Heart left ventricle (tissue), 16 donors: ENCODE measurements at regions not wholly inside any gene's neighbourhood (a gene's known extent, or its start where the extent isn't known, plus 50 kb on each side); places are given as distances from the start of the nearest gene placed in this dataset.

Source experiments
- ATAC-seq, 4 donors: fragments of 200-7000 bp; cut with Tn5 transposase; one replicate each; pipeline ENCODE4 v1.9.1; 2020 to 2022; ENCODE audit warnings: moderate library complexity in 4 of 4, mild to moderate bottlenecking in 3 of 4, moderate number of reproducible peaks in 1 of 4
- DNase-seq, 5 donors: peaks; one replicate each; pipeline ENCODE4 v3.0.0-alpha.2; 2020
- H3K27ac ChIP-seq, 12 donors: fragments of 200-600 bp; sonication (generic) in 4 of 12; one replicate each; pipeline versions ENCODE4 v1.5.0 to v1.8.0; 2016 to 2022; ENCODE audit warnings: mild to moderate bottlenecking in 2 of 12
- H3K27me3 ChIP-seq, 9 donors: fragments of 200-600 bp; sonication (generic) in 2 of 9; one replicate each; pipeline versions ENCODE4 v1.5.1 to v1.8.0; 2016 to 2022; ENCODE audit warnings: mild to moderate bottlenecking in 3 of 9
- H3K36me3 ChIP-seq, 9 donors: fragments of 200-600 bp; sonication (generic) in 2 of 9; one replicate each; pipeline versions ENCODE4 v1.5.0 to v1.8.0; 2018 to 2022; ENCODE audit warnings: mild to moderate bottlenecking in 2 of 9
- H3K4me1 ChIP-seq, 12 donors: fragments of 200-600 bp; sonication (generic) in 4 of 12; one replicate each; pipeline versions ENCODE4 v1.5.0 to v1.8.0; 2016 to 2022; ENCODE audit warnings: mild to moderate bottlenecking in 3 of 12
- H3K4me3 ChIP-seq, 12 donors: fragments of 200-600 bp; sonication (generic) in 4 of 12; one replicate each; pipeline versions ENCODE4 v1.5.0 to v1.8.0; 2017 to 2022; ENCODE audit warnings: mild to moderate bottlenecking in 9 of 12, moderate library complexity in 4 of 12
- H3K9me3 ChIP-seq, 12 donors: fragments of 200-600 bp; sonication (generic) in 4 of 12; one replicate each; pipeline versions ENCODE4 v1.5.0 to v1.8.0; 2016 to 2022; ENCODE audit warnings: mild to moderate bottlenecking in 1 of 12
- CTCF ChIP-seq, 12 donors: fragments of 200-600 bp; sonication (generic) in 4 of 12; IDR thresholded peaks; one replicate each; pipeline versions ENCODE4 v1.5.0 to v1.8.0; 2018 to 2022; ENCODE audit warnings: antibody characterized with exemption in 12 of 12, mild to moderate bottlenecking in 5 of 12
- POLR2A ChIP-seq, 2 donors: fragments of 450-650 bp; IDR thresholded peaks; one replicate each; pipeline ENCODE4 v1.6.1; 2017; ENCODE audit warnings: antibody characterized with exemption in 2 of 2, mild to moderate bottlenecking in 2 of 2, moderate library complexity in 2 of 2
- WGBS, 4 donors: extraction: QIAGEN DNeasy Blood & Tissue Kit in 2 of 4; methylation state at CpG; one replicate each; pipeline versions ENCODE4 v1.1.5 to v1.1.7; 2013 to 2018; 5-methylcytosine and 5-hydroxymethylcytosine counted together
- intact Hi-C, 10 donors: fragments of 100-400 bp; cut with DNase I; formaldehyde crosslinking; loops; one replicate each; pipeline versions ENCODE4 v1.11.1 to v1.14.2; 2022
- donor health status: ischemic (EF 13 %, LVEDD 7.1; RV severe dilation, severe dysfunction).
- donor health status: healthy with polysubstance abuse.
- donor health status: DM: no; HTN: yes; CAD: no.
- donor health status: DM: no; HTN: no; CAD: no.
- donor health status: ischemic (EF 25% LVEDD 6.9; RV normal size, moderate dysfunction).
- donor health status: ischemic (EF 25% LVEDD 5.7; RV mildly dilated, moderate dysfunction).
- donor health status: healthy.
- donor health status: DM: yes; HTN: yes; CAD: no.
- donor health status: ischemic (EF 35%, LVEDD 5.7; RV mildly dilated, moderate dysfunction).
- donor health status: nonischemic (EF 11% LVEDD 7.7; RV severe dilation, severe dysfunction).
- donor health status: DM: yes; HTN: yes; CAD: no.
- donor health status: PGD.
- donor health status: ischemic (EF 29% LVEDD 5.4; RV normal size, mild dysfunction).
- donor health status: nonischemic (EF 23%, LVEDD 6.1; RV moderate dilation, normal function).

GRCh38 chr13:44124352-44124751, 244.6 kb downstream of the LACC1 start:
- ATAC-seq (no peak), DNase-seq (no peak)
- Histone ChIP-seq H3K36me3 (no peaks in the 10 kb centered on the region), H3K27me3 (no peaks in the 10 kb centered on the region), H3K9me3 (peaks cover 0 to 13% (median 6%) of the 10 kb centered on the region in 12 donors), H3K27ac (no peak overlapping the region), H3K4me3 (no peak overlapping the region), H3K4me1 (peaks cover 0 to 14% (median 0%) of the 10 kb centered on the region in 12 donors)
- intact Hi-C loops: no loop called here
- WGBS, 4 donors: 75 to 84% (median 83%) methylated on average over 1 of the region's 1 CpG
- TF ChIP-seq POLR2A (IDR thresholded peaks at IDR 0.05): no peak
- TF ChIP-seq CTCF (IDR thresholded peaks at IDR 0.05): no peak

- no peaks in the 10 kb centered on the region for H3K36me3 ChIP-seq
- peaks cover 0 to 20% (median 0%) of the 10 kb centered on the region in 12 donors for H3K4me1 ChIP-seq
- H3K4me3 ChIP-seq: no peak overlapping the region
- H3K27me3 ChIP-seq: no peaks in the 10 kb centered on the region
- peaks cover 0 to 13% (median 6%) of the 10 kb centered on the region in 12 donors for H3K9me3 ChIP-seq
- intact Hi-C loops: no loop called here
- no peak overlapping the region for H3K27ac ChIP-seq
- DNase-seq (no peak), ATAC-seq (no peak)
- WGBS, 4 donors: 77 to 97% (median 81%) methylated on average over 3 of the region's 3 CpGs
- TF ChIP-seq POLR2A (IDR thresholded peaks at IDR 0.05) (no peak), CTCF (IDR thresholded peaks at IDR 0.05) (no peak)
These were observed 246.3 kb downstream of the LACC1 start for GRCh38 chr13:44125943-44126469.

- peak in 4 of 5 donors; percentile 44 to 75 (median 65) for DNase-seq
- Histone ChIP-seq H3K36me3 (no peaks in the 10 kb centered on the region), H3K4me3 (no peak overlapping the region), H3K9me3 (peaks cover 0 to 6% (median 1%) of the 10 kb centered on the region in 12 donors), H3K27me3 (no peaks in the 10 kb centered on the region), H3K27ac (peak overlapping the region in 11 of 12 donors; percentile 36 to 77 (median 67)), H3K4me1 (peaks cover 0 to 35% (median 8%) of the 10 kb centered on the region in 12 donors)
- peak; percentile 83 to 91 (median 88) for ATAC-seq
- peak in 2 of 12 donors; percentile 11 to 14 for TF ChIP-seq CTCF (IDR thresholded peaks at IDR 0.05)
- TF ChIP-seq POLR2A (IDR thresholded peaks at IDR 0.05): no peak
- WGBS, 4 donors: 55 to 77% (median 59%) methylated on average over 7 of the region's 7 CpGs
- intact Hi-C loops: no loop called here
These were observed 245.0 kb upstream of the SERP2 start for GRCh38 chr13:44128552-44129001.

GRCh38 chr13:44129418-44129817, 244.2 kb upstream of the SERP2 start:
- no peak for DNase-seq
- peaks cover 0 to 35% (median 8%) of the 10 kb centered on the region in 12 donors for H3K4me1 ChIP-seq
- intact Hi-C loops: no loop called here
- H3K36me3 ChIP-seq: no peaks in the 10 kb centered on the region
- H3K27me3 ChIP-seq: no peaks in the 10 kb centered on the region
- TF ChIP-seq CTCF (IDR thresholded peaks at IDR 0.05) (no peak), POLR2A (IDR thresholded peaks at IDR 0.05) (no peak)
- peak in 2 of 4 donors; percentile 6 to 21 for ATAC-seq
- WGBS, 4 donors: 48 to 62% (median 55%) methylated on average over 2 of the region's 2 CpGs
- no peaks in the 10 kb centered on the region for H3K9me3 ChIP-seq
- H3K4me3 ChIP-seq: no peak overlapping the region
- H3K27ac ChIP-seq: peak overlapping the region in 9 of 12 donors; percentile 32 to 77 (median 67)
